Neural progenitor cell (in vitro differentiated cells): ENCODE measurements at regions not wholly inside any gene's neighbourhood (a gene's known extent, or its start where the extent isn't known, plus 50 kb on each side); places are given as distances from the start of the nearest gene placed in this dataset.

ENCODE experiments used
- DNase-seq: peaks from one replicate; pipeline ENCODE4 v3.0.0-alpha.2; 2016; ENCODE audit warnings: low spot score
- H2AFZ ChIP-seq: fragments of 200-600 bp; sonication (generic); replicated peaks from 2 replicates; pipeline ENCODE4 v1.6.1; 2016; ENCODE audit warnings: antibody characterized with exemption
- H3F3A ChIP-seq: fragments of 200-600 bp; sonication (generic); 2 replicates; pipeline ENCODE4 v1.6.1; 2016; ENCODE audit warnings: antibody characterized with exemption, low read depth
- H3K27ac ChIP-seq: fragments of 200-600 bp; sonication (generic); 2 replicates; pipeline ENCODE4 v1.5.1; 2016; ENCODE audit warnings: mild to moderate bottlenecking
- H3K27me3 ChIP-seq: fragments of 200-600 bp; sonication (generic); 2 replicates; pipeline ENCODE4 v1.6.1; 2016; ENCODE audit warnings: mild to moderate bottlenecking, moderate library complexity
- H3K36me3 ChIP-seq: fragments of 200-600 bp; sonication (generic); 2 replicates; pipeline ENCODE4 v1.5.1; 2016
- H3K4me1 ChIP-seq: fragments of 200-600 bp; sonication (generic); 2 replicates; pipeline ENCODE4 v1.6.1; 2016; ENCODE audit warnings: mixed run types
- H3K4me2 ChIP-seq: fragments of 200-600 bp; sonication (generic); 2 replicates; pipeline ENCODE4 v1.6.1; 2016
- H3K4me3 ChIP-seq: fragments of 200-600 bp; sonication (generic); 2 replicates; pipeline ENCODE4 v1.5.1; 2016
- H3K79me2 ChIP-seq: fragments of 200-600 bp; sonication (generic); 2 replicates; pipeline ENCODE4 v1.6.1; 2016; ENCODE audit warnings: low read depth
- H3K9ac ChIP-seq: fragments of 200-600 bp; sonication (generic); 2 replicates; pipeline ENCODE4 v1.6.1; 2016
- H3K9me3 ChIP-seq: fragments of 200-600 bp; sonication (generic); 2 replicates; pipeline ENCODE4 v1.5.1; 2016; ENCODE audit warnings: low read depth
- H4K20me1 ChIP-seq: fragments of 200-600 bp; sonication (generic); 2 replicates; pipeline ENCODE4 v1.6.1; 2016; ENCODE audit warnings: low read depth
- H3K27ac Mint-ChIP-seq: 3 replicates; pipeline ENCODE4 v1.8.0; 2021; ENCODE audit warnings: mixed read lengths
- H3K27me3 Mint-ChIP-seq: 2 replicates; pipeline ENCODE4 v1.8.0; 2022; ENCODE audit warnings: low read depth, mild to moderate bottlenecking, inconsistent platforms, moderate library complexity, mixed read lengths; ENCODE audit not compliant: insufficient read depth
- H3K36me3 Mint-ChIP-seq: 3 replicates; pipeline ENCODE4 v1.8.0; 2021; ENCODE audit warnings: mixed read lengths
- H3K4me1 Mint-ChIP-seq: 3 replicates; pipeline ENCODE4 v1.8.0; 2021; ENCODE audit warnings: mixed read lengths
- H3K4me3 Mint-ChIP-seq: 3 replicates; pipeline ENCODE4 v1.8.0; 2021; ENCODE audit warnings: mild to moderate bottlenecking, moderate library complexity, mixed read lengths
- H3K9me3 Mint-ChIP-seq: 3 replicates; pipeline ENCODE4 v1.8.0; 2020; ENCODE audit warnings: mixed read lengths
- CTCF ChIP-seq: fragments of 200-600 bp; sonication (generic); IDR thresholded peaks from 2 replicates; pipeline ENCODE4 v1.5.1; 2017; ENCODE audit warnings: antibody characterized with exemption, mild to moderate bottlenecking
- EZH2 ChIP-seq: fragments of 200-600 bp; sonication (generic); IDR thresholded peaks from 2 replicates; pipeline ENCODE4 v1.6.1; 2017; ENCODE audit warnings: antibody characterized with exemption, mild to moderate bottlenecking, moderate library complexity
- EZH2phosphoT487 ChIP-seq: fragments of 200-600 bp; sonication (generic); IDR thresholded peaks from 2 replicates; pipeline ENCODE4 v1.6.1; 2017; ENCODE audit warnings: antibody characterized with exemption

GRCh38 chr3:65181391-65181871, 493.6 kb upstream of the ADAMTS9 start:
- Mint-ChIP-seq H3K27ac (no peak overlapping the region), H3K4me3 (no peak overlapping the region), H3K36me3 (no peaks in the 10 kb centered on the region), H3K27me3 (peaks cover 7% of the 10 kb centered on the region), H3K4me1 (peaks cover 6% of the 10 kb centered on the region), H3K9me3 (no peaks in the 10 kb centered on the region)
- H3K36me3 ChIP-seq, result peaks cover 2% of the 10 kb centered on the region
- no peak overlapping the region for H3K9ac ChIP-seq
- DNase-seq, result no peak
- H4K20me1 ChIP-seq, result no peaks in the 10 kb centered on the region
- no peaks in the 10 kb centered on the region for H3F3A ChIP-seq
- TF ChIP-seq EZH2 (no peak), CTCF (no peak), EZH2phosphoT487 (no peak)
- H3K4me1 ChIP-seq, result no peaks in the 10 kb centered on the region
- no peak overlapping the region for H3K4me3 ChIP-seq
- H3K9me3 ChIP-seq, result no peaks in the 10 kb centered on the region
- H3K27ac ChIP-seq, result no peak overlapping the region
- no peak overlapping the region for H3K4me2 ChIP-seq
- no peaks in the 10 kb centered on the region for H3K27me3 ChIP-seq
- peak overlapping the region; percentile 52 for H2AFZ ChIP-seq
- no peaks in the 10 kb centered on the region for H3K79me2 ChIP-seq

- Mint-ChIP-seq H3K9me3 (no peaks in the 10 kb centered on the region), H3K27ac (no peak overlapping the region), H3K4me3 (no peak overlapping the region), H3K36me3 (no peaks in the 10 kb centered on the region), H3K4me1 (peaks cover 6% of the 10 kb centered on the region), H3K27me3 (peaks cover 4% of the 10 kb centered on the region)
- no peak for DNase-seq
- no peak overlapping the region for H3K4me2 ChIP-seq
- no peaks in the 10 kb centered on the region for H3K27me3 ChIP-seq
- H3K36me3 ChIP-seq, result no peaks in the 10 kb centered on the region
- no peaks in the 10 kb centered on the region for H4K20me1 ChIP-seq
- no peaks in the 10 kb centered on the region for H3F3A ChIP-seq
- H3K27ac ChIP-seq, result no peak overlapping the region
- H3K9me3 ChIP-seq, result no peaks in the 10 kb centered on the region
- H3K4me3 ChIP-seq, result no peak overlapping the region
- no peaks in the 10 kb centered on the region for H3K4me1 ChIP-seq
- H3K79me2 ChIP-seq, result no peaks in the 10 kb centered on the region
- TF ChIP-seq CTCF (no peak), EZH2phosphoT487 (no peak), EZH2 (no peak)
- no peak overlapping the region for H2AFZ ChIP-seq
- no peak overlapping the region for H3K9ac ChIP-seq
These were observed 490.9 kb upstream of the ADAMTS9 start for GRCh38 chr3:65178703-65179102.

- TF ChIP-seq CTCF (no peak), EZH2 (no peak), EZH2phosphoT487 (no peak)
- no peaks in the 10 kb centered on the region for H3K79me2 ChIP-seq
- H3K4me2 ChIP-seq, result no peak overlapping the region
- Mint-ChIP-seq H3K36me3 (no peaks in the 10 kb centered on the region), H3K4me3 (no peak overlapping the region), H3K9me3 (no peaks in the 10 kb centered on the region), H3K4me1 (peaks cover 6% of the 10 kb centered on the region), H3K27ac (no peak overlapping the region), H3K27me3 (peaks cover 4% of the 10 kb centered on the region)
- H3K9ac ChIP-seq, result no peak overlapping the region
- H3K4me3 ChIP-seq, result no peak overlapping the region
- H3K27ac ChIP-seq, result no peak overlapping the region
- no peak overlapping the region for H2AFZ ChIP-seq
- H3K9me3 ChIP-seq, result no peaks in the 10 kb centered on the region
- H3K27me3 ChIP-seq, result no peaks in the 10 kb centered on the region
- no peaks in the 10 kb centered on the region for H4K20me1 ChIP-seq
- no peak for DNase-seq
- H3F3A ChIP-seq, result no peaks in the 10 kb centered on the region
- no peaks in the 10 kb centered on the region for H3K36me3 ChIP-seq
- H3K4me1 ChIP-seq, result no peaks in the 10 kb centered on the region
These were observed 490.2 kb upstream of the ADAMTS9 start for GRCh38 chr3:65177960-65178376.
